Amniotic epithelial cell (primary cell): ENCODE measurements at regions not wholly inside any gene's neighbourhood (a gene's known extent, or its start where the extent isn't known, plus 50 kb on each side); places are given as distances from the start of the nearest gene placed in this dataset.
"Not testable (repeated sequence)": the region's sequence is repeated elsewhere in the genome, so short reads cannot be mapped to it uniquely, and the experiment has no call there.

Experiments used
- DNase-seq: peaks from one replicate; pipeline ENCODE4 v3.0.0-alpha.2; 2010; ENCODE audit warnings: low read depth

- DNase-seq = not testable (repeated sequence)
Observed at GRCh38 chr13:78866076-78866475, 207.1 kb upstream of the OBI1 start.

GRCh38 chr13:78862446-78862845 lies 203.5 kb upstream of the OBI1 start:
- DNase-seq = no peak

- no peak for DNase-seq
Observed at GRCh38 chr13:78852709-78853108, 193.8 kb upstream of the OBI1 start.

- DNase-seq = no peak
Observed at GRCh38 chr13:78845656-78846365, 186.9 kb upstream of the OBI1 start.

GRCh38 chr13:78844106-78844505 lies 185.2 kb upstream of the OBI1 start:
- no peak for DNase-seq

GRCh38 chr13:78841358-78841963 lies 182.5 kb upstream of the OBI1 start:
- no peak for DNase-seq

- DNase-seq = no peak
Observed at GRCh38 chr13:78836238-78836784, 177.4 kb upstream of the OBI1 start.

- DNase-seq = no peak
Observed at GRCh38 chr13:78832461-78832860, 173.5 kb upstream of the OBI1 start.

GRCh38 chr13:78830508-78830907 lies 171.6 kb upstream of the OBI1 start:
- DNase-seq = no peak

GRCh38 chr13:78829821-78830220 lies 170.9 kb upstream of the OBI1 start:
- no peak for DNase-seq

GRCh38 chr13:78827471-78827870 lies 168.5 kb upstream of the OBI1 start:
- no peak for DNase-seq

GRCh38 chr13:78826936-78827335 lies 168.0 kb upstream of the OBI1 start:
- DNase-seq = no peak

GRCh38 chr13:78826312-78826711 lies 167.4 kb upstream of the OBI1 start:
- DNase-seq = no peak

GRCh38 chr13:78820541-78820940 lies 161.6 kb upstream of the OBI1 start:
- no peak for DNase-seq

GRCh38 chr13:78816592-78816991 lies 157.6 kb upstream of the OBI1 start:
- DNase-seq = no peak

- no peak for DNase-seq
Observed at GRCh38 chr13:78816154-78816553, 157.2 kb upstream of the OBI1 start.

- no peak for DNase-seq
Observed at GRCh38 chr13:78806457-78806856, 147.5 kb upstream of the OBI1 start.

GRCh38 chr13:78802912-78803311 lies 144.0 kb upstream of the OBI1 start:
- DNase-seq = no peak

- no peak for DNase-seq
Observed at GRCh38 chr13:78787190-78787589, 128.2 kb upstream of the OBI1 start.

GRCh38 chr13:78786459-78786858 lies 127.5 kb upstream of the OBI1 start:
- no peak for DNase-seq

GRCh38 chr13:78785764-78786163 lies 126.8 kb upstream of the OBI1 start:
- no peak for DNase-seq

GRCh38 chr13:78784014-78784750 lies 125.2 kb upstream of the OBI1 start:
- DNase-seq = no peak

GRCh38 chr13:78780708-78781107 lies 121.8 kb upstream of the OBI1 start:
- no peak for DNase-seq
